Stimulated activated memory B cell treated with anti-CD40 and anti-IgM and Interleukin-4, amounts not matched to agents 10 μg/mL and 1 μg/mL and 100 μg/mL, for 72 hours (primary cell): ENCODE measurements at regions not wholly inside any gene's neighbourhood (a gene's known extent, or its start where the extent isn't known, plus 50 kb on each side); places are given as distances from the start of the nearest gene placed in this dataset.

ENCODE experiments used
- ATAC-seq: fragments of 150-1000 bp; cut with Tn5 transposase; 2 replicates; pipeline ENCODE4 v1.10.0; 2021
- H3K27ac Mint-ChIP-seq: one replicate; pipeline ENCODE4 v1.8.0; 2022; ENCODE audit warnings: mild to moderate bottlenecking, mixed read lengths
- H3K27me3 Mint-ChIP-seq: one replicate; pipeline ENCODE4 v1.8.0; 2022; ENCODE audit warnings: mixed read lengths
- H3K36me3 Mint-ChIP-seq: one replicate; pipeline ENCODE4 v1.8.0; 2022; ENCODE audit warnings: mixed read lengths
- H3K4me1 Mint-ChIP-seq: one replicate; pipeline ENCODE4 v1.8.0; 2022; ENCODE audit warnings: mixed read lengths
- H3K4me3 Mint-ChIP-seq: one replicate; pipeline ENCODE4 v1.8.0; 2022; ENCODE audit warnings: mild to moderate bottlenecking, moderate library complexity, mixed read lengths
- H3K9me3 Mint-ChIP-seq: one replicate; pipeline ENCODE4 v1.8.0; 2022; ENCODE audit warnings: mixed read lengths

DNA sequence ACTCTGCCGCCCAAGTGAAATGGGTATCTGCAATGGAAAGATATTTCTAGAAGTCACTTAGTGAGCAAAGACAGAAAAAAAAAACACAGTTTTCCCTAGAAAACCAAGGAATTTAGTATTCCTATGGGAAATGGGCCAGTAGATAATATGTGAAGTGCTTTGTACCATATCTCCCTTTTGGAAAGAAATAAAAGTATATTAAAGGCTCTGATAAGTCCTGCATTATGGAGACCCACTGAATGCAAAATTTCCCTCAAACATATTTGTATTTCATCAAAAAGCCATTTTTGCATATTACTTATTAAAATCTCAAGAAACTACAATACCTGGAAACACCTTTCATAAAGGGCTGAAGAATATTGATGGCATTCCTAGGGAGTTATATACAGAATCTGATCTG lies 51.6 kb upstream of the DYNLRB2 start:
- H3K36me3 Mint-ChIP-seq: no peaks in the 10 kb centered on the region
- peaks cover 40% of the 10 kb centered on the region for H3K27me3 Mint-ChIP-seq
- no peaks in the 10 kb centered on the region for H3K4me1 Mint-ChIP-seq
- H3K9me3 Mint-ChIP-seq: peaks cover 6% of the 10 kb centered on the region
- no peak for ATAC-seq
- H3K27ac Mint-ChIP-seq: no peak overlapping the region
- H3K4me3 Mint-ChIP-seq: no peak overlapping the region

- Mint-ChIP-seq H3K9me3 (peaks cover 6% of the 10 kb centered on the region), H3K36me3 (no peaks in the 10 kb centered on the region), H3K4me3 (no peak overlapping the region), H3K27me3 (peaks cover 46% of the 10 kb centered on the region), H3K4me1 (no peaks in the 10 kb centered on the region), H3K27ac (no peak overlapping the region)
- no peak for ATAC-seq
Observed at GRCh38 chr16:80488167-80488566, 52.6 kb upstream of the DYNLRB2 start.

DNA sequence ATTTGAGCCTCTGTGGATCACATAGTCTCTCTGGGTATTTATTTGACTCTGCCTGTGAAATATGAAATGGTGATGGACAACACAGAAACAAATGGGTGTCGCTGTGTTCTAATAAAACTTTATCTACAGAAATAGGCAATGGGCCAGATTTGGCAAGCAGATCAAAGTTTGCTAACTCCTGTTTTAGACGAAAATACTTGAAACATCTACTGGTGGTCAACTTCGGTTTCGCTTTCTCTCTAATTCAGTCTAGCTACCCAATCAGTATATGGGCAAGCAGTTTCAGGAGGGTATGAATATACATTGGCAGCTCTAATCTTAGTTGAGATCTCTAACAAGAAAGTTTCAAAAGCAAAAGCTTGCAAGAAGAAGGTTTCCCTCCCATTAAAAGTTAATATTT lies 60.1 kb upstream of the DYNLRB2 start:
- no peaks in the 10 kb centered on the region for H3K4me1 Mint-ChIP-seq
- ATAC-seq: no peak
- peaks cover 2% of the 10 kb centered on the region for H3K9me3 Mint-ChIP-seq
- H3K4me3 Mint-ChIP-seq: no peak overlapping the region
- H3K27ac Mint-ChIP-seq: no peak overlapping the region
- H3K27me3 Mint-ChIP-seq: peaks cover 58% of the 10 kb centered on the region
- H3K36me3 Mint-ChIP-seq: no peaks in the 10 kb centered on the region

DNA sequence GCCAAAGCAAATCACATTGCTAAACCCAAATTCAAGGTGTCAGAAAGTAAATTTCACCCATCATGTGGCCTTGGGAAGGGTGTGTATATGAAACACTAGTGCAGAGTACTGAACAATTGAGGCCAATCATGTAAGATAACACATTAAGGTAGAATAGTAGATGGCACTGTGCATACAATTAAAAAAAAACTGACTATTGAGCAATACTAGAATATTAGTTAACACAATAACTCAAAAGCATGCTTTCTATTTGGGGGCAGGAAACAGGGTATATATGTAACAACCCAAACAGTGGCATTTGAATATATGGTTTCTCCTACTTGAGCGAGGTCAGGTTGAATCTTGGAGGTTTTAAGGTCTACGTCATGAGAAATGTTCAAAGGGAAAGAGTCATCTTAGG lies 63.0 kb upstream of the DYNLRB2 start:
- H3K4me1 Mint-ChIP-seq: no peaks in the 10 kb centered on the region
- no peak overlapping the region for H3K4me3 Mint-ChIP-seq
- H3K27me3 Mint-ChIP-seq: peaks cover 46% of the 10 kb centered on the region
- H3K27ac Mint-ChIP-seq: no peak overlapping the region
- peaks cover 3% of the 10 kb centered on the region for H3K9me3 Mint-ChIP-seq
- H3K36me3 Mint-ChIP-seq: no peaks in the 10 kb centered on the region
- ATAC-seq: no peak

GRCh38 chr16:80468029-80468428 lies 72.8 kb upstream of the DYNLRB2 start:
- peaks cover 57% of the 10 kb centered on the region for H3K27me3 Mint-ChIP-seq
- H3K4me1 Mint-ChIP-seq: peaks cover 12% of the 10 kb centered on the region
- H3K4me3 Mint-ChIP-seq: no peak overlapping the region
- H3K27ac Mint-ChIP-seq: no peak overlapping the region
- ATAC-seq: no peak
- H3K36me3 Mint-ChIP-seq: no peaks in the 10 kb centered on the region
- H3K9me3 Mint-ChIP-seq: no peaks in the 10 kb centered on the region

DNA sequence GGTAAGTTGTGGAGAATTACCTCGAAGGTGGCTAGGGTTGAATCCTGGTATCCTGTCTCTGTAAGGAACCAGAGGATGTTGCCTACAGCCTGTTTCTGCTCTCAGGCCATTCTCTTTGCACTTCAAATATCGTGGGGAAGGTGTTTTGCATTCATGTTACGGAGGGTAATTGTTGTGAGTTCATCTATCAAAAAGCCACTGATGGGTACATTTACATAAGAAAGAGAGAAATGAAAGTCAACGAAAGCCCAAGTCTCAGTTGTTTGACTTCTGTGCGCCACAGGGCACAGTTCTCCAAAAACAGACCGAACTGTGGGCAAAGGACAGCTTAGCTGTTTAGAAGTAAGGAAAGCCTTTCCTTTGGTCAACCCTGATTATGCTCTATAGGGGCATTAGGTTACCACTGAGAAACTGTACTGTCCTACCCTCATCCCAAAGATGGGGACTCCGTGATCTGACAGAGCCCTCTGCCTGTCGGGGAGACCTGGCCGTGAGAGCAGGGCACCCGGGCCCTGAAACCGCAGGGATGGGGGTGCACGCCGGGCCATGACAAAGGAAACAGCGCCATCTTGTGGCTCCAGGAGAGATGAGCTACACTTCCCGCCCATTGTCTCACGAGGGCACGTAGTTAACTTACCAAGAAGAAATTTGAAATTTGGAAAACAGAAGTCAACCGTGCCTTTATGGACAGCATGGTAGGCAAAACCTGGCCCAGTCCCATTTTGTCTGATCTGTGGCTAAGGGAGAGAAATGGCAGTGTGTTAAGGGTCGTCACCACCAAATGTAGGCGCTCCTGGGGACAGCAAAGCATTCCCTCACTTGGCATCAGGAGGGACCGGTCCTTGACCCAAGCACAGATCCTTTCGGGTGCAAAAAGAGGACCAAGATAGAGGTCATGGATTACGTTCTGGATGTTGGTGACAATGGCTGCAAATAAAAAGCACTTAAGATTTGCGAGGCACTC lies 74.5 kb upstream of the DYNLRB2 start:
- Mint-ChIP-seq H3K36me3 (no peaks in the 10 kb centered on the region), H3K27ac (peak overlapping the region; percentile 55), H3K9me3 (no peaks in the 10 kb centered on the region), H3K4me3 (peak overlapping the region; percentile 45), H3K4me1 (peaks cover 12% of the 10 kb centered on the region), H3K27me3 (peaks cover 59% of the 10 kb centered on the region)
- peak; percentile 92 for ATAC-seq

GRCh38 chr16:80463751-80464495 lies 76.9 kb upstream of the DYNLRB2 start:
- no peak overlapping the region for H3K27ac Mint-ChIP-seq
- no peaks in the 10 kb centered on the region for H3K36me3 Mint-ChIP-seq
- peaks cover 57% of the 10 kb centered on the region for H3K27me3 Mint-ChIP-seq
- H3K4me3 Mint-ChIP-seq: no peak overlapping the region
- no peaks in the 10 kb centered on the region for H3K9me3 Mint-ChIP-seq
- peaks cover 12% of the 10 kb centered on the region for H3K4me1 Mint-ChIP-seq
- ATAC-seq: no peak

GRCh38 chr16:80463326-80463725 lies 77.5 kb upstream of the DYNLRB2 start:
- H3K9me3 Mint-ChIP-seq: no peaks in the 10 kb centered on the region
- H3K36me3 Mint-ChIP-seq: no peaks in the 10 kb centered on the region
- peaks cover 12% of the 10 kb centered on the region for H3K4me1 Mint-ChIP-seq
- peaks cover 55% of the 10 kb centered on the region for H3K27me3 Mint-ChIP-seq
- H3K4me3 Mint-ChIP-seq: no peak overlapping the region
- H3K27ac Mint-ChIP-seq: no peak overlapping the region
- no peak for ATAC-seq

GRCh38 chr16:80462917-80463316 lies 77.9 kb upstream of the DYNLRB2 start:
- Mint-ChIP-seq H3K4me1 (peaks cover 12% of the 10 kb centered on the region), H3K27me3 (peaks cover 53% of the 10 kb centered on the region), H3K36me3 (no peaks in the 10 kb centered on the region), H3K4me3 (no peak overlapping the region), H3K27ac (no peak overlapping the region), H3K9me3 (no peaks in the 10 kb centered on the region)
- no peak for ATAC-seq

GRCh38 chr16:80460988-80461387 lies 79.8 kb upstream of the DYNLRB2 start:
- Mint-ChIP-seq H3K9me3 (no peaks in the 10 kb centered on the region), H3K4me1 (peaks cover 4% of the 10 kb centered on the region), H3K27me3 (peaks cover 53% of the 10 kb centered on the region), H3K4me3 (no peak overlapping the region), H3K36me3 (no peaks in the 10 kb centered on the region), H3K27ac (no peak overlapping the region)
- ATAC-seq: no peak

DNA sequence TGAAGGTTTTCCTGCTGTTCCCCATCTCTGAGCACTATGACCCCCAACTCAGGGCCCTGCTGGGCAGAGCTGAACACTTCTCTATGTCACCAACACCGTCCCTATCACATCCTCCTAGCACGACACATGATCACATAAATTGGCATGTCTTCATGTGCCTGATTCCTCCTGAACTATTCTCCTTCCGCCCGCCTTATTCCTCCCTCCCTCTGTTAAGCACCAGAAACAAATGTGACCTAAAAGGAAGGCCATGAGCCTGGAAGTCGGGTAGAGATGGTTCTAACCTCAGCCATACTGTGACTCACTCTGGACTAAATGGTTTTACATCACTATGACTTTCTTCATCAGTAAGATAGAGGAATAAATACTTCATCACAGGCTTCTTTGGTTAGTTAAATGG lies 80.8 kb upstream of the DYNLRB2 start:
- no peaks in the 10 kb centered on the region for H3K9me3 Mint-ChIP-seq
- no peak overlapping the region for H3K4me3 Mint-ChIP-seq
- no peak overlapping the region for H3K27ac Mint-ChIP-seq
- no peaks in the 10 kb centered on the region for H3K36me3 Mint-ChIP-seq
- no peak for ATAC-seq
- H3K27me3 Mint-ChIP-seq: peaks cover 52% of the 10 kb centered on the region
- no peaks in the 10 kb centered on the region for H3K4me1 Mint-ChIP-seq

GRCh38 chr16:80459331-80459777 lies 81.4 kb upstream of the DYNLRB2 start:
- H3K27me3 Mint-ChIP-seq: peaks cover 45% of the 10 kb centered on the region
- ATAC-seq: no peak
- H3K36me3 Mint-ChIP-seq: no peaks in the 10 kb centered on the region

GRCh38 chr16:80457871-80458270 lies 82.9 kb upstream of the DYNLRB2 start:
- no peaks in the 10 kb centered on the region for H3K36me3 Mint-ChIP-seq
- H3K9me3 Mint-ChIP-seq: no peaks in the 10 kb centered on the region
- H3K4me3 Mint-ChIP-seq: no peak overlapping the region
- peaks cover 31% of the 10 kb centered on the region for H3K27me3 Mint-ChIP-seq
- H3K27ac Mint-ChIP-seq: no peak overlapping the region
- H3K4me1 Mint-ChIP-seq: no peaks in the 10 kb centered on the region
- no peak for ATAC-seq

More at GRCh38 chr16:80459331-80459777, 81.4 kb upstream of the DYNLRB2 start:
- Mint-ChIP-seq H3K9me3 (no peaks in the 10 kb centered on the region), H3K4me1 (no peaks in the 10 kb centered on the region), H3K4me3 (no peak overlapping the region), H3K27ac (no peak overlapping the region)

- no peaks in the 10 kb centered on the region for H3K4me1 Mint-ChIP-seq
- H3K27ac Mint-ChIP-seq: no peak overlapping the region
- peaks cover 13% of the 10 kb centered on the region for H3K27me3 Mint-ChIP-seq
- no peak for ATAC-seq
- H3K4me3 Mint-ChIP-seq: no peak overlapping the region
- H3K36me3 Mint-ChIP-seq: no peaks in the 10 kb centered on the region
- H3K9me3 Mint-ChIP-seq: no peaks in the 10 kb centered on the region
Observed at GRCh38 chr16:80454802-80455201, 86.0 kb upstream of the DYNLRB2 start.

GRCh38 chr16:80449392-80449791 lies 91.4 kb upstream of the DYNLRB2 start:
- ATAC-seq: no peak
- no peak overlapping the region for H3K27ac Mint-ChIP-seq
- H3K4me3 Mint-ChIP-seq: no peak overlapping the region
- H3K36me3 Mint-ChIP-seq: no peaks in the 10 kb centered on the region
- no peaks in the 10 kb centered on the region for H3K4me1 Mint-ChIP-seq
- no peaks in the 10 kb centered on the region for H3K9me3 Mint-ChIP-seq
- no peaks in the 10 kb centered on the region for H3K27me3 Mint-ChIP-seq
